GM19397 (cell line): ENCODE measurements at regions not wholly inside any gene's neighbourhood (a gene's known extent, or its start where the extent isn't known, plus 50 kb on each side); places are given as distances from the start of the nearest gene placed in this dataset.

ENCODE experiments used
- ATAC-seq: cut with Tn5 transposase; IDR thresholded peaks from one replicate; pipeline ENCODE4 v1.9.1; 2021; ENCODE audit warnings: mild to moderate bottlenecking, moderate library complexity; ENCODE audit not compliant: unreplicated experiment

- ATAC-seq: no peak
Measured at GRCh38 chr21:14736162-14736561, 190.0 kb upstream of the SAMSN1 start.

- no peak for ATAC-seq
Measured at GRCh38 chr21:14734833-14735232, 188.7 kb upstream of the SAMSN1 start.

GRCh38 chr21:14734191-14734590 is 188.1 kb upstream of the SAMSN1 start:
- no peak for ATAC-seq

- no peak for ATAC-seq
Measured at GRCh38 chr21:14725219-14725618, 179.1 kb upstream of the SAMSN1 start.

GRCh38 chr21:14722841-14723483 is 176.8 kb upstream of the SAMSN1 start:
- no peak for ATAC-seq

- no peak for ATAC-seq
Measured at GRCh38 chr21:14720237-14720636, 174.1 kb upstream of the SAMSN1 start.

- no peak for ATAC-seq
Measured at GRCh38 chr21:14718951-14719350, 172.8 kb upstream of the SAMSN1 start.

- ATAC-seq: no peak
Measured at GRCh38 chr21:14716761-14717396, 170.8 kb upstream of the SAMSN1 start.

- no peak for ATAC-seq
Measured at GRCh38 chr21:14713109-14713508, 167.0 kb upstream of the SAMSN1 start.

- ATAC-seq: no peak
Measured at GRCh38 chr21:14712121-14712715, 166.1 kb upstream of the SAMSN1 start.

GRCh38 chr21:14711287-14711686 is 165.2 kb upstream of the SAMSN1 start:
- ATAC-seq: no peak

- ATAC-seq: no peak
Measured at GRCh38 chr21:14707511-14708020, 161.5 kb upstream of the SAMSN1 start.

GRCh38 chr21:14706712-14707510 is 160.8 kb upstream of the SAMSN1 start:
- ATAC-seq: no peak

GRCh38 chr21:14699433-14700407 is 153.6 kb upstream of the SAMSN1 start:
- ATAC-seq: no peak

- no peak for ATAC-seq
Measured at GRCh38 chr21:14697769-14698168, 151.7 kb upstream of the SAMSN1 start.

- ATAC-seq: no peak
Measured at GRCh38 chr21:14694817-14695216, 148.7 kb upstream of the SAMSN1 start.

- ATAC-seq: no peak
Measured at GRCh38 chr21:14693997-14694396, 147.9 kb upstream of the SAMSN1 start.

- no peak for ATAC-seq
Measured at GRCh38 chr21:14691914-14692313, 145.8 kb upstream of the SAMSN1 start.

- ATAC-seq: no peak
Measured at GRCh38 chr21:14690886-14691285, 144.8 kb upstream of the SAMSN1 start.

GRCh38 chr21:14688936-14689335 is 142.8 kb upstream of the SAMSN1 start:
- no peak for ATAC-seq
